Panc1 (cell line): ENCODE measurements at regions not wholly inside any gene's neighbourhood (a gene's known extent, or its start where the extent isn't known, plus 50 kb on each side); places are given as distances from the start of the nearest gene placed in this dataset.

ENCODE experiments used
- ATAC-seq: fragments of 200-7000 bp; cut with Tn5 transposase; 2 replicates; pipeline ENCODE4 v1.9.1; 2020; ENCODE audit warnings: mild to moderate bottlenecking, moderate library complexity
- BruUV-seq: library from RNA; stranded (reverse); fragments of 400-500 nt; replicated peaks from 2 replicates; lab custom pipeline; 2021; lab: Mats Ljungman, UMichigan
- CTCF ChIA-PET: fragments of 300-600 bp; sonication (Branson Sonifier 250); formaldehyde crosslinking; loops from one replicate; lab custom pipeline; 2022; ENCODE audit warnings: antibody characterized with exemption; lab: Charles Lee
- POLR2A ChIA-PET: fragments of 300-600 bp; sonication (Branson Sonifier 250); formaldehyde crosslinking; loops from one replicate; lab custom pipeline; 2022; ENCODE audit warnings: antibody characterized with exemption; lab: Charles Lee
- DNase-seq: peaks from one replicate; pipeline ENCODE4 v3.0.0-alpha.2; 2010; ENCODE audit warnings: low read depth, low spot score
- H3K27ac ChIP-seq: 2 replicates; pipeline ENCODE4 v1.5.1; 2011; ENCODE audit warnings: mild to moderate bottlenecking, low read length, inconsistent platforms
- H3K27me3 ChIP-seq: fragments of 200-500 bp; sonication (Bioruptor generic); 2 replicates; pipeline ENCODE4 v1.6.0; 2014; ENCODE audit warnings: low read length, inconsistent platforms; ENCODE audit not compliant: control insufficient read depth, insufficient read depth
- H3K36me3 ChIP-seq: fragments of 200-500 bp; sonication (Bioruptor generic); 2 replicates; pipeline ENCODE4 v1.5.1; 2014; ENCODE audit warnings: inconsistent platforms, mild to moderate bottlenecking, low read length, moderate library complexity; ENCODE audit not compliant: control insufficient read depth, insufficient read depth
- H3K4me1 ChIP-seq: 2 replicates; pipeline ENCODE4 v1.5.1; 2011; ENCODE audit warnings: inconsistent platforms, mild to moderate bottlenecking, low read length, moderate library complexity; ENCODE audit not compliant: control insufficient read depth, insufficient read depth
- H3K4me3 ChIP-seq, 2 experiments: 2 replicates each; pipeline ENCODE4 v1.5.1; 2011 to 2012; ENCODE audit warnings: low read depth in 2 of 2, low read length in 2 of 2, mild to moderate bottlenecking in 2 of 2, inconsistent platforms in 1 of 2, moderate library complexity in 1 of 2
- H3K9me3 ChIP-seq: fragments of 200-500 bp; sonication (Bioruptor generic); 2 replicates; pipeline ENCODE4 v1.5.1; 2014; ENCODE audit warnings: low read depth, mild to moderate bottlenecking, inconsistent platforms, low read length, moderate library complexity; ENCODE audit not compliant: control insufficient read depth, insufficient read depth
- CTCF ChIP-seq: fragments of 450-650 bp; IDR thresholded peaks from 2 replicates; pipeline ENCODE4 v1.5.1; 2017; ENCODE audit warnings: mild to moderate bottlenecking
- POLR2AphosphoS5 ChIP-seq: IDR thresholded peaks from 2 replicates; pipeline ENCODE4 v1.6.1; 2012; ENCODE audit warnings: mild to moderate bottlenecking, low read depth, low read length, moderate library complexity
- REST ChIP-seq, 2 experiments: IDR thresholded peaks; 2 replicates each; pipeline ENCODE4 v1.6.1; 2011 to 2012; ENCODE audit warnings: low read depth in 2 of 2, control low read depth in 1 of 2, low read length in 1 of 2, mild to moderate bottlenecking in 1 of 2, moderate library complexity in 1 of 2; ENCODE audit not compliant: insufficient read depth in 1 of 2
- SIN3A ChIP-seq: IDR thresholded peaks from 2 replicates; pipeline ENCODE4 v1.6.1; 2012; ENCODE audit warnings: low read depth, mild to moderate bottlenecking, low read length, moderate library complexity, borderline replicate concordance; ENCODE audit not compliant: insufficient read depth
- TCF7L2 ChIP-seq: IDR thresholded peaks from 2 replicates; pipeline ENCODE4 v1.6.1; 2011; ENCODE audit warnings: mild to moderate bottlenecking, low read depth, low read length, inconsistent platforms
- in situ Hi-C: cut with HindIII; loops from 2 replicates; pipeline ENCODE4 v1.10.0; 2016; ENCODE audit warnings: low sequenced_read_pairs, low pct_unique_long_range_greater_than_20kb
- intact Hi-C: fragments of 100-400 bp; cut with micrococcal nuclease; formaldehyde crosslinking; loops from one replicate; pipeline ENCODE4 v1.10.0; 2022; ENCODE audit not compliant: unreplicated experiment

GRCh38 chr6:91462241-91462640 lies 875.4 kb upstream of the MAP3K7 start:
- BruUV-seq = no TSS peak
- ATAC-seq = no peak

GRCh38 chr6:91453224-91453878 lies 866.5 kb upstream of the MAP3K7 start:
- in situ Hi-C loops = no loop called here
- CTCF ChIA-PET = no interaction called here
- BruUV-seq = no TSS peak
- POLR2A ChIA-PET = no interaction called here
- no peak for DNase-seq
- H3K27ac ChIP-seq = no peak overlapping the region
- H3K4me1 ChIP-seq = no peaks in the 10 kb centered on the region
- H3K9me3 ChIP-seq = no peaks in the 10 kb centered on the region
- peak; percentile 62; the same call in 1 of the 2 replicates for TF ChIP-seq TCF7L2
- no peak for TF ChIP-seq CTCF
- TF ChIP-seq POLR2AphosphoS5 = no peak
- intact Hi-C loops = no loop called here
- H3K27me3 ChIP-seq = no peaks in the 10 kb centered on the region
- H3K4me3 ChIP-seq = no peak overlapping the region
- ATAC-seq = no peak
- no peaks in the 10 kb centered on the region for H3K36me3 ChIP-seq

More at GRCh38 chr6:91462241-91462640, 875.4 kb upstream of the MAP3K7 start:
- no peaks in the 10 kb centered on the region for H3K36me3 ChIP-seq
- H3K4me3 ChIP-seq = no peak overlapping the region
- DNase-seq = no peak
- H3K4me1 ChIP-seq = no peaks in the 10 kb centered on the region
- ChIA-PET POLR2A (no interaction called here), CTCF (no interaction called here)
- in situ Hi-C loops = no loop called here
- intact Hi-C loops = no loop called here
- no peaks in the 10 kb centered on the region; the same call in 1 of the 2 replicates for H3K9me3 ChIP-seq
- no peak for TF ChIP-seq POLR2AphosphoS5
- no peak for TF ChIP-seq REST (IDR thresholded peaks at IDR 0.05; ENCODE audit: insufficient read depth in 1 of 2, low read depth in 2 of 2, low read length in 1 of 2)
- TF ChIP-seq CTCF = no peak
- TF ChIP-seq TCF7L2 = no peak
- TF ChIP-seq SIN3A = no peak
- H3K27ac ChIP-seq = no peak overlapping the region
- H3K27me3 ChIP-seq = no peaks in the 10 kb centered on the region
